Astrocyte (in vitro differentiated cells and primary cell): ENCODE measurements at regions not wholly inside any gene's neighbourhood (a gene's known extent, or its start where the extent isn't known, plus 50 kb on each side); places are given as distances from the start of the nearest gene placed in this dataset.

Source experiments
- DNase-seq: peaks from one replicate; pipeline ENCODE4 v3.0.0-alpha.2; 2010; ENCODE audit warnings: low read depth
- FAIRE-seq: peaks from 2 replicates; lab custom pipeline; 2011; peaks lifted over from hg19 to GRCh38; lab: Jason Lieb, UNC
- H2AFZ ChIP-seq: 2 replicates; pipeline ENCODE4 v1.6.0; 2012; ENCODE audit warnings: low read depth, low read length, inconsistent platforms
- H3K27ac ChIP-seq: 2 replicates; pipeline ENCODE4 v1.5.1; 2011; ENCODE audit warnings: low read depth, low read length, inconsistent platforms
- H3K27me3 ChIP-seq: 2 replicates; pipeline ENCODE4 v1.6.0; 2011; ENCODE audit warnings: low read length, inconsistent platforms; ENCODE audit not compliant: insufficient read depth
- H3K36me3 ChIP-seq: 2 replicates; pipeline ENCODE4 v1.5.1; 2011; ENCODE audit warnings: low read length, inconsistent platforms; ENCODE audit not compliant: insufficient read depth
- H3K4me1 ChIP-seq: 2 replicates; pipeline ENCODE4 v1.5.1; 2011; ENCODE audit warnings: low read length, inconsistent platforms; ENCODE audit not compliant: insufficient read depth
- H3K4me2 ChIP-seq: 2 replicates; pipeline ENCODE4 v1.6.0; 2012; ENCODE audit warnings: low read length, inconsistent platforms
- H3K4me3 ChIP-seq: 2 replicates; pipeline ENCODE4 v1.5.1; 2011; ENCODE audit warnings: low read depth, mild to moderate bottlenecking, low read length, inconsistent platforms; ENCODE audit not compliant: insufficient read depth
- H3K79me2 ChIP-seq: 2 replicates; pipeline ENCODE4 v1.6.0; 2012; ENCODE audit warnings: mild to moderate bottlenecking, low read length, inconsistent platforms; ENCODE audit not compliant: insufficient read depth
- H3K9ac ChIP-seq: 2 replicates; pipeline ENCODE4 v1.6.0; 2012; ENCODE audit warnings: mild to moderate bottlenecking, low read length, inconsistent platforms
- H3K9me3 ChIP-seq: 2 replicates; pipeline ENCODE4 v1.5.1; 2012; ENCODE audit warnings: low read depth, mild to moderate bottlenecking, low read length, inconsistent platforms; ENCODE audit not compliant: insufficient read depth
- H4K20me1 ChIP-seq: 2 replicates; pipeline ENCODE4 v1.6.0; 2012; ENCODE audit warnings: low read length, inconsistent platforms; ENCODE audit not compliant: insufficient read depth
- H3K27ac Mint-ChIP-seq: one replicate; pipeline ENCODE4 v1.8.0; 2021; ENCODE audit warnings: mild to moderate bottlenecking, mixed read lengths; ENCODE audit not compliant: unreplicated experiment
- H3K27me3 Mint-ChIP-seq: one replicate; pipeline ENCODE4 v1.8.0; 2021; ENCODE audit warnings: low read depth, mixed read lengths; ENCODE audit not compliant: unreplicated experiment
- H3K36me3 Mint-ChIP-seq: one replicate; pipeline ENCODE4 v1.8.0; 2021; ENCODE audit warnings: low read depth, mixed read lengths; ENCODE audit not compliant: unreplicated experiment
- H3K4me1 Mint-ChIP-seq: one replicate; pipeline ENCODE4 v1.8.0; 2021; ENCODE audit warnings: low read depth, mixed read lengths; ENCODE audit not compliant: unreplicated experiment
- H3K4me3 Mint-ChIP-seq: one replicate; pipeline ENCODE4 v1.8.0; 2021; ENCODE audit warnings: mild to moderate bottlenecking, moderate library complexity, mixed read lengths; ENCODE audit not compliant: unreplicated experiment
- H3K9me3 Mint-ChIP-seq: one replicate; pipeline ENCODE4 v1.8.0; 2021; ENCODE audit warnings: mild to moderate bottlenecking, mixed read lengths; ENCODE audit not compliant: unreplicated experiment
- CTCF ChIP-seq: IDR thresholded peaks from 2 replicates; pipeline ENCODE4 v1.5.1; 2011; ENCODE audit warnings: low read depth, mild to moderate bottlenecking, inconsistent platforms, low read length, moderate library complexity; ENCODE audit not compliant: insufficient read depth
- EZH2 ChIP-seq: IDR thresholded peaks from 2 replicates; pipeline ENCODE4 v1.6.1; 2012; ENCODE audit warnings: mild to moderate bottlenecking, low read length, inconsistent platforms; ENCODE audit not compliant: insufficient read depth

- no peak for TF ChIP-seq CTCF
- TF ChIP-seq EZH2: no peak
- H3K9ac ChIP-seq: no peak overlapping the region
- no peaks in the 10 kb centered on the region for H3K36me3 Mint-ChIP-seq
- H3K27ac Mint-ChIP-seq: no peak overlapping the region
- no peaks in the 10 kb centered on the region for H3K79me2 ChIP-seq
- H3K9me3 Mint-ChIP-seq: peaks cover 3% of the 10 kb centered on the region
- H2AFZ ChIP-seq: no peak overlapping the region
- DNase-seq (no peak), FAIRE-seq (no peak)
- H3K4me3 ChIP-seq: no peak overlapping the region
- peaks cover 3% of the 10 kb centered on the region for H3K4me1 Mint-ChIP-seq
- H3K36me3 ChIP-seq: no peaks in the 10 kb centered on the region
- no peaks in the 10 kb centered on the region for H3K27me3 Mint-ChIP-seq
- peaks cover 2% of the 10 kb centered on the region for H3K9me3 ChIP-seq
- H3K4me2 ChIP-seq: no peak overlapping the region
- H3K27ac ChIP-seq: no peak overlapping the region
- no peaks in the 10 kb centered on the region for H3K27me3 ChIP-seq
- H3K4me3 Mint-ChIP-seq: no peak overlapping the region
- H4K20me1 ChIP-seq: no peaks in the 10 kb centered on the region
- H3K4me1 ChIP-seq: no peaks in the 10 kb centered on the region
Observed at GRCh38 chr6:103617642-103618041, 1242.1 kb downstream of the HACE1 start.

- TF ChIP-seq CTCF: no peak
- no peak for TF ChIP-seq EZH2
- Mint-ChIP-seq H3K27me3 (no peaks in the 10 kb centered on the region), H3K36me3 (no peaks in the 10 kb centered on the region), H3K4me3 (no peak overlapping the region), H3K9me3 (no peaks in the 10 kb centered on the region), H3K27ac (no peak overlapping the region), H3K4me1 (no peaks in the 10 kb centered on the region)
- Histone ChIP-seq H3K4me2 (no peak overlapping the region), H3K27ac (no peak overlapping the region), H3K4me3 (no peak overlapping the region), H4K20me1 (no peaks in the 10 kb centered on the region), H3K79me2 (no peaks in the 10 kb centered on the region), H3K9ac (no peak overlapping the region), H3K4me1 (no peaks in the 10 kb centered on the region), H3K27me3 (no peaks in the 10 kb centered on the region), H3K9me3 (no peaks in the 10 kb centered on the region), H2AFZ (no peak overlapping the region), H3K36me3 (no peaks in the 10 kb centered on the region)
- no peak for FAIRE-seq
- no peak for DNase-seq
Observed at GRCh38 chr6:103587722-103588121, 1272.0 kb downstream of the HACE1 start.

GRCh38 chr6:103578115-103578514 lies 1281.6 kb downstream of the HACE1 start:
- H3K79me2 ChIP-seq: no peaks in the 10 kb centered on the region
- H3K9ac ChIP-seq: no peak overlapping the region
- DNase-seq: no peak
- Mint-ChIP-seq H3K4me1 (no peaks in the 10 kb centered on the region), H3K36me3 (no peaks in the 10 kb centered on the region), H3K27ac (no peak overlapping the region), H3K27me3 (no peaks in the 10 kb centered on the region), H3K4me3 (no peak overlapping the region), H3K9me3 (no peaks in the 10 kb centered on the region)
- H3K4me3 ChIP-seq: no peak overlapping the region
- H3K36me3 ChIP-seq: no peaks in the 10 kb centered on the region
- FAIRE-seq: no peak
- H3K27ac ChIP-seq: no peak overlapping the region
- H3K9me3 ChIP-seq: no peaks in the 10 kb centered on the region
- no peak overlapping the region for H2AFZ ChIP-seq
- no peaks in the 10 kb centered on the region for H3K27me3 ChIP-seq
- H3K4me1 ChIP-seq: no peaks in the 10 kb centered on the region
- TF ChIP-seq EZH2 (no peak), CTCF (no peak)
- H3K4me2 ChIP-seq: no peak overlapping the region
- H4K20me1 ChIP-seq: no peaks in the 10 kb centered on the region
